Adrenal gland (tissue), 9 donors: ENCODE measurements at regions not wholly inside any gene's neighbourhood (a gene's known extent, or its start where the extent isn't known, plus 50 kb on each side); places are given as distances from the start of the nearest gene placed in this dataset.
A peak's percentile ranks its signal among the peaks of the same experiment; 100 is the strongest.

Experiments used
- DNase-seq, 7 donors: peaks; one replicate each; pipeline ENCODE4 v3.0.0-alpha.2; 2019 to 2020
- H3K27ac ChIP-seq, 5 donors: fragments of 200-600 bp; sonication (generic) in 4 of 5; 1 replicate in 3 of 5; 2 replicates in 2 of 5; pipeline versions ENCODE4 v1.5.1 to v1.8.0; 2016 to 2020; ENCODE audit warnings: mild to moderate bottlenecking in 1 of 5
- H3K27me3 ChIP-seq: fragments of 200-600 bp; 2 replicates; pipeline ENCODE4 v1.8.0; 2021
- H3K36me3 ChIP-seq, 2 donors: fragments of 200-600 bp; replicated peaks in 1 of 2; 1 replicate in 1 of 2; 2 replicates in 1 of 2; pipeline versions ENCODE4 v1.5.1 to v1.8.0; 2018 to 2022
- H3K4me1 ChIP-seq, 2 donors: fragments of 200-600 bp; replicated peaks in 1 of 2; 1 replicate in 1 of 2; 2 replicates in 1 of 2; pipeline versions ENCODE4 v1.5.1 to v1.8.0; 2018 to 2021
- H3K4me3 ChIP-seq, 4 donors: fragments of 200-600 bp; sonication (generic) in 3 of 4; one replicate each; pipeline ENCODE4 v1.5.1; 2016 to 2018
- H3K9me3 ChIP-seq, 3 donors: fragments of 200-600 bp; sonication (generic) in 1 of 3; replicated peaks in 1 of 3; 1 replicate in 2 of 3; 2 replicates in 1 of 3; pipeline versions ENCODE4 v1.5.1 to v1.8.0; 2016 to 2021
- POLR2A ChIP-seq, 2 donors: fragments of 450-650 bp; IDR thresholded peaks; one replicate each; pipeline ENCODE4 v1.6.1; 2017; ENCODE audit warnings: antibody characterized with exemption in 2 of 2, mild to moderate bottlenecking in 2 of 2, moderate library complexity in 1 of 2
- whole genome bisulfite sequencing, 4 donors: extraction: QIAGEN DNeasy Blood & Tissue Kit in 2 of 4; methylation state at CpG; one replicate each; pipeline versions ENCODE4 v1.1.5 to v1.1.7; 2013 to 2017; 5-methylcytosine and 5-hydroxymethylcytosine counted together
- intact Hi-C, 2 donors: fragments of 100-400 bp; cut with DNase I; formaldehyde crosslinking; loops; one replicate each; pipeline versions ENCODE4 v1.14.1 to v1.15.0; 2022 to 2023
- TF ChIP-seq, protein P1 (sequence below), 6 experiments: fragments of 450-650 bp in 4 of 6; fragments of 200-600 bp in 2 of 6; sonication (generic) in 1 of 6; IDR thresholded peaks; 1 replicate in 5 of 6; 2 replicates in 1 of 6; pipeline versions ENCODE4 v1.5.1 to v1.8.0; 2016 to 2021; ENCODE audit warnings: antibody characterized with exemption in 6 of 6, mild to moderate bottlenecking in 2 of 6, moderate library complexity in 1 of 6
- donor health status: healthy with polysubstance abuse.
- donor health status: Bipolar disorder and iron deficiency.
- donor health status: DM: yes; HTN: yes; CAD: no.
- donor health status: DM: no; HTN: no; CAD: no.
- donor health status: DM: no; HTN: no; CAD: no.

DNA sequence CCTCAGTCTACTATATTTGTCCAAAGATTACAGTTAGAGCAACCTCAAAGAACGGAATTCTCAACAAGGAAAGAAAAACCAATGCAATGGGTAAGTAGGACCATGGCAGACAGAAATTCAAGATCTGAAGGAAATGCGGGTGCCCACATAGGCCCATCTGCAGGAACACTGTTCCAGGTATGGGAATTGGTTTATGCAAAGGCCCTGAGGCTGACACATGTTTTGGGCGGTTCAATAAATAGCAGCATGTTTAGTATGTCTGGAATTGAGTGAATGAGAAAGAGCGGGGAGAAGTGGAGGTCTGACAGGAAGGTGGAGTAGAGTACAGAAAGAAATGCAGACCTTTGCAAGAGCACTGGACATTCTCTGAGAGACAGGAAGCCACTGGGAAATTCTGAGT lies 164.7 kb upstream of the KLF12 start:
- no peaks in the 10 kb centered on the region for H3K27me3 ChIP-seq
- no peaks in the 10 kb centered on the region for H3K36me3 ChIP-seq
- peaks cover 0 to 9% of the 10 kb centered on the region in 2 donors for H3K4me1 ChIP-seq
- WGBS, 4 donors, result 89 to 94% (median 91%) methylated on average over 4 of the region's 4 CpGs
- TF ChIP-seq, protein P1, sequence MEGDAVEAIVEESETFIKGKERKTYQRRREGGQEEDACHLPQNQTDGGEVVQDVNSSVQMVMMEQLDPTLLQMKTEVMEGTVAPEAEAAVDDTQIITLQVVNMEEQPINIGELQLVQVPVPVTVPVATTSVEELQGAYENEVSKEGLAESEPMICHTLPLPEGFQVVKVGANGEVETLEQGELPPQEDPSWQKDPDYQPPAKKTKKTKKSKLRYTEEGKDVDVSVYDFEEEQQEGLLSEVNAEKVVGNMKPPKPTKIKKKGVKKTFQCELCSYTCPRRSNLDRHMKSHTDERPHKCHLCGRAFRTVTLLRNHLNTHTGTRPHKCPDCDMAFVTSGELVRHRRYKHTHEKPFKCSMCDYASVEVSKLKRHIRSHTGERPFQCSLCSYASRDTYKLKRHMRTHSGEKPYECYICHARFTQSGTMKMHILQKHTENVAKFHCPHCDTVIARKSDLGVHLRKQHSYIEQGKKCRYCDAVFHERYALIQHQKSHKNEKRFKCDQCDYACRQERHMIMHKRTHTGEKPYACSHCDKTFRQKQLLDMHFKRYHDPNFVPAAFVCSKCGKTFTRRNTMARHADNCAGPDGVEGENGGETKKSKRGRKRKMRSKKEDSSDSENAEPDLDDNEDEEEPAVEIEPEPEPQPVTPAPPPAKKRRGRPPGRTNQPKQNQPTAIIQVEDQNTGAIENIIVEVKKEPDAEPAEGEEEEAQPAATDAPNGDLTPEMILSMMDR (IDR thresholded peaks at IDR 0.05), result no peak
- no peak for TF ChIP-seq POLR2A (IDR thresholded peaks at IDR 0.05)
- no peak overlapping the region for H3K4me3 ChIP-seq
- H3K9me3 ChIP-seq, result no peaks in the 10 kb centered on the region
- DNase-seq, result no peak
- intact Hi-C loops, result no loop called here
- peak overlapping the region in 1 of 5 donors; percentile 22 for H3K27ac ChIP-seq

DNA sequence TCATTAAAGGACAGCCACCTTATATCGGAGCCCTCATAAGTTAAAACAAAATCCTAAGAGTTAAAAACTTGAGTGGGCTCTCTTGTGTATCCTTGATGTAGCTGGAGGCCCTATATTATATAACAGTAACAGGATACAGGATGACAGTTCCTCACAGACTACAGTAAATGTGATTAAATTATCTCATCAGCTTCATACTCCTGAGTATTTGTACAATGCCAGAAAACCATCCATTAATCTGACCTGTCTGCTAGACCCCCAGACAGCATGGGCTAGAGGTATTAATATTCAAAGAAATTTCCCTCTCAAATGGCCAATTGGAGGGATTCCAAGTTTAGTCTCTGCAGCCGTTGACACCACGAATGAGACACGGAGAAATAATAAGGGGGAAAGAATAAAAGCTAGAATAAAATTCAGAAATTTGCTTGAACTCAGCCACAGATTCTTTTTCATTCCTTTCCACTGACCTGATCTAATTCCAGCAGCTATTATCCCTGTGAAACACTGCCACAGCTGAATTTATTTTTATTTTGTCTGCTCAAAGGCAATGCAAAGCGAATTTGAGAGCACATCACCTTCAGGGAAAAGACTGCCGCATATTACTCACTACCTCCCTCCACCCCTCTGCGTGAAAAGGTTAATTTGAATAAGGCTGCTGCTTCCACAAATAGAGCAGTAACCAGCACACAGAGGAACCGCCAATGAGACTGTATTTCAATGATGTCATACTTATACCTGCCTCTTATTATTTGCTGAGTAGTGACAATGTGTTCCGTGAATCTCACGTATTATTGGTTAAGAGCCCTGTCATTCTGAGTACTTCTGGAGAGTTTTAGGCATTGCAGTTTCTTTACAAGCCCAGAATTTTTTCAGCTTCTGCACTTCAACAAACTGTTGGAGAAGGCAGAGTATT lies 155.9 kb upstream of the KLF12 start:
- Histone ChIP-seq H3K9me3 (no peaks in the 10 kb centered on the region), H3K4me3 (peak overlapping the region in 1 of 4 donors; percentile 21), H3K4me1 (peaks cover 0 to 5% of the 10 kb centered on the region in 2 donors), H3K27me3 (no peaks in the 10 kb centered on the region), H3K36me3 (no peaks in the 10 kb centered on the region), H3K27ac (peak overlapping the region in 1 of 5 donors; percentile 48)
- intact Hi-C loops, result no loop called here
- 23 to 27% (median 23%) methylated on average over 10 of the region's 10 CpGs for WGBS, 4 donors
- peak; percentile 39 to 76 (median 47) for DNase-seq
- TF ChIP-seq POLR2A (IDR thresholded peaks at IDR 0.05), result peak in 1 of 2 donors; percentile 12
- TF ChIP-seq, protein P1 (IDR thresholded peaks at IDR 0.05), result peak in 1 of 6 experiments; percentile 8

DNA sequence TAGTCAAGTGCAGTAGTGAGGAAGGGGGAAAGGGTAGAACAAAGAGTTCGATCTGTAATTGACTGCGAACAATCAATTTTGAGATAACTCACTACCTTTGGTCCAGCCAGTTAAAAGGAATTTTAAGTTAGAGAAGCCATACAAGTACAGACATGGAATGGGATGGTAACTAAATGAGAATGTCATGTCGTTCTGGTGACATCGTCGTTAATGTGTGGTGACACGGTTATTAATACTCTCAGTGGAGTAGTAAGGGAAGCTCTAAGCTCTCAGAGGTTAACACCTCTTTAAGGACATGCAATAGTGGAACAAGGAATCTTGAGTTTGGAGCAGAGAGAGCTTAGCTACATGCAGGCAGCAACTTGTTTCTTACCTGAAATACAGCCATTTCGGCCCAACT lies 154.9 kb upstream of the KLF12 start:
- H3K36me3 ChIP-seq, result no peaks in the 10 kb centered on the region
- WGBS, 4 donors, result 89 to 93% (median 90%) methylated on average over 7 of the region's 7 CpGs
- no peak overlapping the region for H3K27ac ChIP-seq
- DNase-seq, result no peak
- intact Hi-C loops, result no loop called here
- no peak overlapping the region for H3K4me3 ChIP-seq
- TF ChIP-seq, protein P1 (IDR thresholded peaks at IDR 0.05), result no peak
- no peak for TF ChIP-seq POLR2A (IDR thresholded peaks at IDR 0.05)
- H3K9me3 ChIP-seq, result no peaks in the 10 kb centered on the region
- H3K4me1 ChIP-seq, result peaks cover 0 to 5% of the 10 kb centered on the region in 2 donors
- no peaks in the 10 kb centered on the region for H3K27me3 ChIP-seq

DNA sequence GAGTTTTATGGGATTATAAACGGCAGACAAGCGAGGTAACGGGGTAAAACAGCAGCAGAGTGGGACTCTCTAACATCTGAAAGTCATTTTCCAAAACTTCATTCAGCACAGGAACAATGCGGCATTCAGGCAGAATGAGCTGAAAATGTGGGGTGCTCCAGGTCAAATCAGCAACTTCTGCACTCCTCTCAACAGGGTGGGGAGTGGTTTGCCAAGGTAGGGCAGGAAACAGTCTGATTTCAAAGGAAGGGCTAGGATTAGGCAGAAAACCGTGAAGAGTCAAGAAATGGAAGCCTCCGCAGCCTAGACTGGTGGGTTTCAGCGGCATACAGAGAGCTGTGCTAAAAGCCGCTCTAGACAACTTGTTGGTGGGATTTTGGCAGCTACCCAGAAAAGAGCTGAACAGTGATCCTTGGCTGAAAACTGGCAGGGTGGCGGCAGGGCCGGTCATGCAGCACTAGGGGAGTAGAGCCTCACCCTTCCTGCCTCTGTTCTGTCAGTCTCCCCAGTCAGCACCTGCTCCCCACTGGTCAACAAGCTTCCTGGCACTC lies 154.2 kb upstream of the KLF12 start:
- no peak overlapping the region for H3K27ac ChIP-seq
- no peak overlapping the region for H3K4me3 ChIP-seq
- TF ChIP-seq, protein P1 (IDR thresholded peaks at IDR 0.05), result no peak
- no peak for TF ChIP-seq POLR2A (IDR thresholded peaks at IDR 0.05)
- H3K9me3 ChIP-seq, result no peaks in the 10 kb centered on the region
- H3K27me3 ChIP-seq, result no peaks in the 10 kb centered on the region
- peaks cover 0 to 5% of the 10 kb centered on the region in 2 donors for H3K4me1 ChIP-seq
- peak in 1 of 7 donors; percentile 50 for DNase-seq
- H3K36me3 ChIP-seq, result no peaks in the 10 kb centered on the region
- intact Hi-C loops, result no loop called here
- 55 to 62% (median 58%) methylated on average over 10 of the region's 10 CpGs for WGBS, 4 donors
